Loucy (cell line): ENCODE measurements at regions not wholly inside any gene's neighbourhood (a gene's known extent, or its start where the extent isn't known, plus 50 kb on each side); places are given as distances from the start of the nearest gene placed in this dataset.

ENCODE experiments used
- EZH2phosphoT487 ChIP-seq: fragments of 200-600 bp; IDR thresholded peaks from 2 replicates; pipeline ENCODE4 v1.6.1; 2018; ENCODE audit warnings: antibody characterized with exemption, mild to moderate bottlenecking, moderate library complexity, borderline replicate concordance
- TF ChIP-seq, protein P1 (sequence below): fragments of 200-600 bp; sonication (generic); conservative IDR thresholded peaks from 2 replicates; pipeline ENCODE4 v1.5.1; 2014; ENCODE audit warnings: mild to moderate bottlenecking, antibody characterized with exemption, low read length

DNA sequence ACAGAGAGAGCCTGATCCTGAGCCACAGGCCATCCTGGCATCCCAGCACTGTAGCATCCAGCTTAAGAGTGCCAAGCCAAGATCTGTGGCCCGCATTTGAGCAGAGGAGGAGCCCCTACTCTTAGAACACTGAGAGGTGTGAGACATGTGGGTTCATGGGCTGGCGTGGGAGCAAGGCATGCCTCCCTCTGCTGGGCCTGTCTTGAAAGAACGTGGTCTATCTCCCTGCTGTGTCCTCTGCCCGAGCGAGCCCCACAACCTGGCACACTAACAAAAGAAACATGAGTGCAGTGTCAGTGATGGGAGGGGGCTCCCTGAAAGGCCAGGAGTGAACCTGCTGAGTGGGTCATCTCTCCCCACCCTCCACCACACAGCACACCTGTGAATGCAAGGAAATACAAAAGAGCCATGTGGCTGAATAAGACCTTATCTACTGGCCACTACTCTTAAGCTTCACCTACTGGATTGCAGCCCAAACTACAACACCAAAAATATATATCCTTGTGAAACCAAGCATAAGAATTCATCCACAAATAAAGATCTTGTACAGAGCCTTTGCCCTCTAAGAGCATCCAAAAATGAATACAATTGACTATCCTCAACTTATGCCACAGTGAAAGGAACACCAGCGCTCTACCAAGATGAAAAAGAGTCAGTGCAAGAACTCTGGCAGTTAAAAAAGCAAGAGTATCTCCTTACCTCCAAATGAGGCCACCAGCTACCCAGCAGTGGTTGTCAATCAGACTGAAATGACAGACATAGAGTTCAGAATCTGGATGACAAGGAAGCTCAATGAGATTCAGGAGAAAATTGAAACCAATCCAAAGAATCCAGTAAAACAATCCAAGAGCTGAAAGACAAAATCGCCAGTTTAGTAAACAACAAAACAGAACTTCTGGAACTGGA is 259.4 kb upstream of the DAB1 start:
- TF ChIP-seq, protein P1, sequence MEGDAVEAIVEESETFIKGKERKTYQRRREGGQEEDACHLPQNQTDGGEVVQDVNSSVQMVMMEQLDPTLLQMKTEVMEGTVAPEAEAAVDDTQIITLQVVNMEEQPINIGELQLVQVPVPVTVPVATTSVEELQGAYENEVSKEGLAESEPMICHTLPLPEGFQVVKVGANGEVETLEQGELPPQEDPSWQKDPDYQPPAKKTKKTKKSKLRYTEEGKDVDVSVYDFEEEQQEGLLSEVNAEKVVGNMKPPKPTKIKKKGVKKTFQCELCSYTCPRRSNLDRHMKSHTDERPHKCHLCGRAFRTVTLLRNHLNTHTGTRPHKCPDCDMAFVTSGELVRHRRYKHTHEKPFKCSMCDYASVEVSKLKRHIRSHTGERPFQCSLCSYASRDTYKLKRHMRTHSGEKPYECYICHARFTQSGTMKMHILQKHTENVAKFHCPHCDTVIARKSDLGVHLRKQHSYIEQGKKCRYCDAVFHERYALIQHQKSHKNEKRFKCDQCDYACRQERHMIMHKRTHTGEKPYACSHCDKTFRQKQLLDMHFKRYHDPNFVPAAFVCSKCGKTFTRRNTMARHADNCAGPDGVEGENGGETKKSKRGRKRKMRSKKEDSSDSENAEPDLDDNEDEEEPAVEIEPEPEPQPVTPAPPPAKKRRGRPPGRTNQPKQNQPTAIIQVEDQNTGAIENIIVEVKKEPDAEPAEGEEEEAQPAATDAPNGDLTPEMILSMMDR = peak; percentile 20; the same call in 1 of the 2 replicates
- no peak for TF ChIP-seq EZH2phosphoT487
